ENCODE measurements at regions not wholly inside any gene's neighbourhood (a gene's known extent, or its start where the extent isn't known, plus 50 kb on each side); places are given as distances from the start of the nearest gene placed in this dataset.

DNA sequence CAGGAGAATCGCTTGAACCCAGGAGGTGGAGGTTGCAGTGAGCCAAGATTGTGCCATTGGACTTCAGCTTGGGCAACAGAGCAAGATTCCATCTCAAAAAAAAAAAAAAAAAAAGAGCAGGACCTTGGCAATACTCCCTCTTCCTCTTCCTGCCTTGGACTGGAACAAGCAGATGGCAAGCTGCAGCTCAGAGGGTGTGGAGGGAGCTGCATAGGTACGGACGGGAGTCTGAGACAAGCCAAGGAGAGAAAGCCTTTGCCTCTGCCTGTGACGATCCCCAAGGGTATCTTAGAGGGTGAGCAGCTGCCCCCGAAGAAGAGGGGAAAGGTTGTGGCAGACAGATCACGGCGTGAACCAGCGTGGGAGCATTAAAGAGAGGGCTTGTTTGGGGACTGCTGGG is 109.2 kb downstream of the AIPL1 start:
- TF ChIP-seq, protein P1, sequence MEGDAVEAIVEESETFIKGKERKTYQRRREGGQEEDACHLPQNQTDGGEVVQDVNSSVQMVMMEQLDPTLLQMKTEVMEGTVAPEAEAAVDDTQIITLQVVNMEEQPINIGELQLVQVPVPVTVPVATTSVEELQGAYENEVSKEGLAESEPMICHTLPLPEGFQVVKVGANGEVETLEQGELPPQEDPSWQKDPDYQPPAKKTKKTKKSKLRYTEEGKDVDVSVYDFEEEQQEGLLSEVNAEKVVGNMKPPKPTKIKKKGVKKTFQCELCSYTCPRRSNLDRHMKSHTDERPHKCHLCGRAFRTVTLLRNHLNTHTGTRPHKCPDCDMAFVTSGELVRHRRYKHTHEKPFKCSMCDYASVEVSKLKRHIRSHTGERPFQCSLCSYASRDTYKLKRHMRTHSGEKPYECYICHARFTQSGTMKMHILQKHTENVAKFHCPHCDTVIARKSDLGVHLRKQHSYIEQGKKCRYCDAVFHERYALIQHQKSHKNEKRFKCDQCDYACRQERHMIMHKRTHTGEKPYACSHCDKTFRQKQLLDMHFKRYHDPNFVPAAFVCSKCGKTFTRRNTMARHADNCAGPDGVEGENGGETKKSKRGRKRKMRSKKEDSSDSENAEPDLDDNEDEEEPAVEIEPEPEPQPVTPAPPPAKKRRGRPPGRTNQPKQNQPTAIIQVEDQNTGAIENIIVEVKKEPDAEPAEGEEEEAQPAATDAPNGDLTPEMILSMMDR (IDR thresholded peaks at IDR 0.05; ENCODE audit: poor library complexity), result no peak
- TF ChIP-seq EZH2 (IDR thresholded peaks at IDR 0.05; ENCODE audit: borderline replicate concordance) (no peak), EZH2phosphoT487 (IDR thresholded peaks at IDR 0.05; ENCODE audit: low read depth, severe bottlenecking, unreplicated experiment) (no peak)
- DNase-seq (ENCODE audit: low spot score), result no peak

DNA sequence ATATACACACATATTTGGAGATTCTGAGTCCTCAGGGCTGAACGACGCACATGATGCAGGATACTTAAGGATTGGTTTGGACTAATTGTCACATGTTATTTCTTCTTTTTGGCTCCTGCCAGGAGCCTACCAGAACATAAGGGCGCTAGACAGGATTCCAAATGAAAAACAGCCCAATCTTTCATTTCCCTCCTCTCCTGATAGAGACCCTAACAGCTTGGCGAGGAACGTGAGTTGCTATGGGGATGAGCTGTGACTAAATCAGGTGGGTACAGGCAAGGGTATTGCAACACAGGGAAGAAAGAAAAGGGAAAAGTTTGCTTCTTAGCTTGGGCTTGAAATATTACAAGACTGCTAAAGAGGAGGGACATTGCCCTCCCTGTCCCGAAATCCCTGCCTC is 109.9 kb downstream of the AIPL1 start:
- Histone ChIP-seq H3K4me3 (no peak overlapping the region), H3K36me3 (replicated peaks; ENCODE audit: insufficient read depth, low read depth) (no peaks in the 10 kb centered on the region), H4K20me1 (ENCODE audit: insufficient read depth, poor library complexity, severe bottlenecking) (no peaks in the 10 kb centered on the region), H3K27ac (no peak overlapping the region), H3K9me2 (replicated peaks; ENCODE audit: insufficient read depth) (no peaks in the 10 kb centered on the region), H3K4me1 (ENCODE audit: insufficient read depth) (no peaks in the 10 kb centered on the region), H2AFZ (no peak overlapping the region), H3K79me2 (no peaks in the 10 kb centered on the region), H3K4me2 (no peak overlapping the region), H3K27me3 (no peaks in the 10 kb centered on the region), H3K9me3 (ENCODE audit: low read depth) (no peaks in the 10 kb centered on the region)
- WGBS (ENCODE audit: low lambda C conversion rate, missing lambda C conversion rate), result 90% methylated on average over 6 of the region's 6 CpGs
- TF ChIP-seq EZH2phosphoT487 (IDR thresholded peaks at IDR 0.05; ENCODE audit: low read depth, severe bottlenecking, unreplicated experiment), result no peak
- TF ChIP-seq, protein P1 (IDR thresholded peaks at IDR 0.05; ENCODE audit: poor library complexity), result no peak
- no peak for TF ChIP-seq EZH2 (IDR thresholded peaks at IDR 0.05; ENCODE audit: borderline replicate concordance)
- no peak for DNase-seq (ENCODE audit: low spot score)

More for the DNA sequence above, 109.2 kb downstream of the AIPL1 start:
- H3K9me2 ChIP-seq (replicated peaks; ENCODE audit: insufficient read depth), result no peaks in the 10 kb centered on the region
- H3K79me2 ChIP-seq, result no peaks in the 10 kb centered on the region
- no peaks in the 10 kb centered on the region for H3K9me3 ChIP-seq (ENCODE audit: low read depth)
- H3K4me1 ChIP-seq (ENCODE audit: insufficient read depth), result no peaks in the 10 kb centered on the region
- no peaks in the 10 kb centered on the region for H3K36me3 ChIP-seq (replicated peaks; ENCODE audit: insufficient read depth, low read depth)
- H3K4me3 ChIP-seq, result no peak overlapping the region
- no peaks in the 10 kb centered on the region for H4K20me1 ChIP-seq (ENCODE audit: insufficient read depth, poor library complexity, severe bottlenecking)
- no peak overlapping the region for H3K27ac ChIP-seq
- H3K27me3 ChIP-seq, result no peaks in the 10 kb centered on the region
- H2AFZ ChIP-seq, result no peak overlapping the region
- no peak overlapping the region for H3K4me2 ChIP-seq
- WGBS (ENCODE audit: low lambda C conversion rate, missing lambda C conversion rate), result 86% methylated on average over 8 of the region's 8 CpGs

DNA sequence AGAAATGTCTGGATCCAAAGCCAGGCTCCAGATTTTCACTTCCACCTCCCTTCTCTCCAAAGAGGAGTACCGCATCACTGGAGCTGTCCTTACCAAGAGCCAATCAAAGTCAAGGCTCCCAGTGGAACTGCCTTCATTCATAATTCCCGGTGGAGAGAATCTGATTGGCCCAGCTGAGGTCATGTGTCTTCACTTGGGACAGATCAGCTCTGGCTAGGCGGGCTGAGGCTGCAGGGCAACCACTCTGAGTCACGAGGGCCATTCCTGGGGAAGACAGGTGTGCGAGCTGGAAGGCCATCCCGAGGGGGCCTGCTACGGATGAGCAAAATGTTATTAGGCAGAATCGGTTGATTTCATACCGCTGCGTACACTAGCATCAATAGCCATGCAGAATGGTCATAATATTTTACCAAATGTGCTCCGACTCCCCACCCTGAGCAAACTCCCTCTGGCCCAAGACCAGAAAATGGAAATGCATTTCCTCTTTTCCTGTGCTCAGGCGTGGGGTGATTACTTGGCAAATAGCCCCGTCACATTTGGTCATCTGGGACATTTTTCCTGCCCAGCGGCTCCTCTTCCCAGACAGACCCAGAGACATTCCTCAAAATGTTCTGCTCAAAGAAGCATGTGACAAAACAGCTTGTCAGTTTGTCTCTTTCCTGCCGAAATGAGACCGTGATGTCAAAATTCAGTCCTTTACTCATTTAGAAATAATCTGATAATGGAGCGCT is 111.1 kb downstream of the AIPL1 start:
- DNase-seq (ENCODE audit: low spot score), result no peak
- TF ChIP-seq EZH2 (IDR thresholded peaks at IDR 0.05; ENCODE audit: borderline replicate concordance), result no peak
- TF ChIP-seq EZH2phosphoT487 (IDR thresholded peaks at IDR 0.05; ENCODE audit: low read depth, severe bottlenecking, unreplicated experiment), result no peak
- TF ChIP-seq, protein P1 (IDR thresholded peaks at IDR 0.05; ENCODE audit: poor library complexity), result no peak
- Histone ChIP-seq H2AFZ (no peak overlapping the region), H3K27me3 (no peaks in the 10 kb centered on the region), H3K4me3 (no peak overlapping the region), H3K79me2 (no peaks in the 10 kb centered on the region), H3K4me2 (no peak overlapping the region), H3K27ac (no peak overlapping the region), H3K4me1 (ENCODE audit: insufficient read depth) (no peaks in the 10 kb centered on the region), H4K20me1 (ENCODE audit: insufficient read depth, poor library complexity, severe bottlenecking) (no peaks in the 10 kb centered on the region), H3K9me3 (ENCODE audit: low read depth) (no peaks in the 10 kb centered on the region), H3K36me3 (replicated peaks; ENCODE audit: insufficient read depth, low read depth) (no peaks in the 10 kb centered on the region), H3K9me2 (replicated peaks; ENCODE audit: insufficient read depth) (no peaks in the 10 kb centered on the region)
- WGBS (ENCODE audit: low lambda C conversion rate, missing lambda C conversion rate), result 78% methylated on average over 17 of the region's 17 CpGs
